HepG2 (cell line): ENCODE measurements at regions not wholly inside any gene's neighbourhood (a gene's known extent, or its start where the extent isn't known, plus 50 kb on each side); places are given as distances from the start of the nearest gene placed in this dataset.

Experiments
- EZH2 ChIP-seq: conservative IDR thresholded peaks from 2 replicates; pipeline ENCODE4 v1.6.1; 2012; ENCODE audit warnings: mild to moderate bottlenecking, low read depth, low read length, moderate library complexity
- HNRNPK ChIP-seq: fragments of 200-400 bp; formaldehyde crosslinking; IDR thresholded peaks from 2 replicates; pipeline ENCODE4 v1.6.1; 2018; ENCODE audit warnings: low read length, low read depth, moderate library complexity, mild to moderate bottlenecking; ENCODE audit not compliant: poor library complexity, severe bottlenecking
- ZNF33A ChIP-seq: sonication (generic); formaldehyde crosslinking; IDR thresholded peaks from 2 replicates; pipeline ENCODE4 v1.5.1; 2020; ENCODE audit warnings: missing genetic modification reagents, mild to moderate bottlenecking, moderate library complexity, borderline replicate concordance
- ZNF383 ChIP-seq: sonication (generic); formaldehyde crosslinking; IDR thresholded peaks from 2 replicates; pipeline ENCODE4 v1.4.0; 2020; ENCODE audit warnings: missing genetic modification reagents, mild to moderate bottlenecking, borderline replicate concordance
- TF ChIP-seq, protein P1 (sequence below): sonication (generic); formaldehyde crosslinking; IDR thresholded peaks from 2 replicates; pipeline ENCODE4 v1.4.0; 2020; ENCODE audit warnings: missing genetic modification reagents, borderline replicate concordance
- TF ChIP-seq, protein P2 (sequence below): IDR thresholded peaks from 2 replicates; pipeline ENCODE4 v1.6.1; 2016; ENCODE audit warnings: missing compliant biosample characterization, missing genetic modification reagents, borderline replicate concordance
- TF ChIP-seq, protein P3 (sequence below): sonication (generic); formaldehyde crosslinking; IDR thresholded peaks from 2 replicates; pipeline ENCODE4 v1.5.0; 2020; ENCODE audit warnings: missing genetic modification reagents, mild to moderate bottlenecking, borderline replicate concordance

DNA sequence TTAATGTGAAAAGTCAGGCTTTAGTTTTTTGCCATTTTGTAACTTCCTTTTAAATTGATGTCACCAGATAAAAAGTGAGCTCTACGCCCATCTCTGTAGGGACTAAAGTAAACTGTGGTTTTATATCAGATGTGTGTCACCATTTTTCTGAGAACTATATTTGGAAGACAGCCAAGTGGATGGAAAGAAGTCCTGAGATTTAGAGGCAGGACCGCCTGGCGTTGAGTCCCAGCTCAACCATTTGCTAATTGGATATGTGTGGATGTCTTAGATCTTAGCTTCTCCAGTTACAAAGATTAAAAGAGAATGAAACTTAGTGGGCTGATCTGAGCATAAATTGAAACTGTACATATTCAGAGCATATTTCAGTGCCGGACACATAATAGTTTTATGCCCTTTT lies 691.6 kb upstream of the CELF2 start (continued):
- TF ChIP-seq, protein P1, sequence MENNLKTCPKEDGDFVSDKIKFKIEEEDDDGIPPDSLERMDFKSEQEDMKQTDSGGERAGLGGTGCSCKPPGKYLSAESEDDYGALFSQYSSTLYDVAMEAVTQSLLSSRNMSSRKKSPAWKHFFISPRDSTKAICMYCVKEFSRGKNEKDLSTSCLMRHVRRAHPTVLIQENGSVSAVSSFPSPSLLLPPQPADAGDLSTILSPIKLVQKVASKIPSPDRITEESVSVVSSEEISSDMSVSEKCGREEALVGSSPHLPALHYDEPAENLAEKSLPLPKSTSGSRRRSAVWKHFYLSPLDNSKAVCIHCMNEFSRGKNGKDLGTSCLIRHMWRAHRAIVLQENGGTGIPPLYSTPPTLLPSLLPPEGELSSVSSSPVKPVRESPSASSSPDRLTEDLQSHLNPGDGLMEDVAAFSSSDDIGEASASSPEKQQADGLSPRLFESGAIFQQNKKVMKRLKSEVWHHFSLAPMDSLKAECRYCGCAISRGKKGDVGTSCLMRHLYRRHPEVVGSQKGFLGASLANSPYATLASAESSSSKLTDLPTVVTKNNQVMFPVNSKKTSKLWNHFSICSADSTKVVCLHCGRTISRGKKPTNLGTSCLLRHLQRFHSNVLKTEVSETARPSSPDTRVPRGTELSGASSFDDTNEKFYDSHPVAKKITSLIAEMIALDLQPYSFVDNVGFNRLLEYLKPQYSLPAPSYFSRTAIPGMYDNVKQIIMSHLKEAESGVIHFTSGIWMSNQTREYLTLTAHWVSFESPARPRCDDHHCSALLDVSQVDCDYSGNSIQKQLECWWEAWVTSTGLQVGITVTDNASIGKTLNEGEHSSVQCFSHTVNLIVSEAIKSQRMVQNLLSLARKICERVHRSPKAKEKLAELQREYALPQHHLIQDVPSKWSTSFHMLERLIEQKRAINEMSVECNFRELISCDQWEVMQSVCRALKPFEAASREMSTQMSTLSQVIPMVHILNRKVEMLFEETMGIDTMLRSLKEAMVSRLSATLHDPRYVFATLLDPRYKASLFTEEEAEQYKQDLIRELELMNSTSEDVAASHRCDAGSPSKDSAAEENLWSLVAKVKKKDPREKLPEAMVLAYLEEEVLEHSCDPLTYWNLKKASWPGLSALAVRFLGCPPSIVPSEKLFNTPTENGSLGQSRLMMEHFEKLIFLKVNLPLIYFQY (CRISPR knock-in tag) = no peak
- TF ChIP-seq HNRNPK (no peak), EZH2 (no peak), ZNF383 (no peak), ZNF33A (CRISPR knock-in tag) (no peak)
- TF ChIP-seq, protein P2, sequence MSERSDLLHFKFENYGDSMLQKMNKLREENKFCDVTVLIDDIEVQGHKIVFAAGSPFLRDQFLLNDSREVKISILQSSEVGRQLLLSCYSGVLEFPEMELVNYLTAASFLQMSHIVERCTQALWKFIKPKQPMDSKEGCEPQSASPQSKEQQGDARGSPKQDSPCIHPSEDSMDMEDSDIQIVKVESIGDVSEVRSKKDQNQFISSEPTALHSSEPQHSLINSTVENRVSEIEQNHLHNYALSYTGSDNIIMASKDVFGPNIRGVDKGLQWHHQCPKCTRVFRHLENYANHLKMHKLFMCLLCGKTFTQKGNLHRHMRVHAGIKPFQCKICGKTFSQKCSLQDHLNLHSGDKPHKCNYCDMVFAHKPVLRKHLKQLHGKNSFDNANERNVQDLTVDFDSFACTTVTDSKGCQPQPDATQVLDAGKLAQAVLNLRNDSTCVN (CRISPR knock-in tag) = no peak
- TF ChIP-seq, protein P3, sequence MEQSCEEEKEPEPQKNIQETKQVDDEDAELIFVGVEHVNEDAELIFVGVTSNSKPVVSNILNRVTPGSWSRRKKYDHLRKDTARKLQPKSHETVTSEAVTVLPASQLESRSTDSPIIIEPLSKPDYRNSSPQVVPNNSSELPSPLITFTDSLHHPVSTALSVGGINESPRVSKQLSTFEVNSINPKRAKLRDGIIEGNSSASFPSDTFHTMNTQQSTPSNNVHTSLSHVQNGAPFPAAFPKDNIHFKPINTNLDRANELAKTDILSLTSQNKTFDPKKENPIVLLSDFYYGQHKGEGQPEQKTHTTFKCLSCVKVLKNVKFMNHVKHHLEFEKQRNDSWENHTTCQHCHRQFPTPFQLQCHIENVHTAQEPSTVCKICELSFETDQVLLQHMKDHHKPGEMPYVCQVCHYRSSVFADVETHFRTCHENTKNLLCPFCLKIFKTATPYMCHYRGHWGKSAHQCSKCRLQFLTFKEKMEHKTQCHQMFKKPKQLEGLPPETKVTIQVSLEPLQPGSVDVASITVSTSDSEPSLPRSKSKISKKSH (CRISPR knock-in tag) = no peak
- TF ChIP-seq, all 625 proteins: peak for 0
